A549 (cell line): ENCODE measurements at regions not wholly inside any gene's neighbourhood (a gene's known extent, or its start where the extent isn't known, plus 50 kb on each side); places are given as distances from the start of the nearest gene placed in this dataset.

ENCODE experiments used
- ATAC-seq, 2 experiments: fragments of 200-7000 bp in 1 of 2; fragments of >200 bp in 1 of 2; cut with Nextera tagmentation in 1 of 2; cut with Tn5 transposase in 1 of 2; 3 replicates each; pipeline versions ENCODE4 v1.8.0 to v1.9.1; 2018 to 2020; ENCODE audit warnings: mild to moderate bottlenecking in 1 of 2, moderate library complexity in 1 of 2
- CTCF ChIA-PET: fragments of 300-600 bp; sonication (Branson Sonifier 250); formaldehyde crosslinking; extraction: SDS; loops from one replicate; lab custom pipeline; 2021; ENCODE audit warnings: antibody characterized with exemption, inconsistent platforms; lab: Yijun Ruan, JAX
- POLR2A ChIA-PET: fragments of 350-600 bp; formaldehyde crosslinking; extraction: SDS; loops from one replicate; lab custom pipeline; 2021; ENCODE audit warnings: antibody characterized with exemption, inconsistent platforms; lab: Yijun Ruan, JAX
- DNase-seq, 2 experiments: peaks; one replicate each; pipeline versions ENCODE4 v3.0.0 to v3.0.0-alpha.2; 2011 to 2016; ENCODE audit warnings: low read depth in 1 of 2, low spot score in 1 of 2
- FAIRE-seq: peaks from 2 replicates; lab custom pipeline; 2011; peaks lifted over from hg19 to GRCh38; lab: Jason Lieb, UNC
- H3K27ac ChIP-seq, 2 experiments: fragments of >200 bp; sonication (Bioruptor Twin); formaldehyde crosslinking; 3 replicates each; pipeline ENCODE4 v1.5.1; 2016 to 2017
- H3K4me1 ChIP-seq: fragments of >200 bp; sonication (Bioruptor Twin); formaldehyde crosslinking; 3 replicates; pipeline ENCODE4 v1.6.1; 2016
- H3K4me2 ChIP-seq: fragments of >200 bp; sonication (Bioruptor Twin); formaldehyde crosslinking; 3 replicates; pipeline ENCODE4 v1.6.1; 2016
- H3K4me3 ChIP-seq: fragments of >200 bp; sonication (Bioruptor Twin); formaldehyde crosslinking; 3 replicates; pipeline ENCODE4 v1.5.1; 2016
- H3K9me3 ChIP-seq: fragments of >200 bp; sonication (Bioruptor Twin); formaldehyde crosslinking; 3 replicates; pipeline ENCODE4 v1.6.1; 2016
- CBX8 ChIP-seq: fragments of 200-600 bp; sonication (generic); IDR thresholded peaks from 2 replicates; pipeline ENCODE4 v1.6.1; 2016
- CHD2 ChIP-seq: fragments of 150-350 bp; IDR thresholded peaks from 2 replicates; pipeline ENCODE4 v1.6.1; 2014; ENCODE audit warnings: low read length; ENCODE audit not compliant: partially characterized antibody
- EHF ChIP-seq: fragments of 250-450 bp; sonication (Bioruptor Pico); IDR thresholded peaks from 2 replicates; pipeline ENCODE4 v1.5.0; 2020; ENCODE audit warnings: mild to moderate bottlenecking
- FOXS1 ChIP-seq: fragments of 250-450 bp; sonication (Bioruptor Pico); IDR thresholded peaks from 2 replicates; pipeline ENCODE4 v1.5.0; 2020; ENCODE audit warnings: mild to moderate bottlenecking, moderate library complexity
- HDAC2 ChIP-seq: fragments of 200-600 bp; sonication (generic); IDR thresholded peaks from 2 replicates; pipeline ENCODE4 v1.6.1; 2016
- HEYL ChIP-seq: fragments of 250-450 bp; sonication (Bioruptor Pico); IDR thresholded peaks from 2 replicates; pipeline ENCODE4 v1.8.0; 2021; ENCODE audit warnings: mild to moderate bottlenecking, moderate library complexity
- HMGXB4 ChIP-seq: fragments of 250-450 bp; sonication (Bioruptor Pico); IDR thresholded peaks from 2 replicates; pipeline ENCODE4 v1.5.0; 2021; ENCODE audit warnings: mild to moderate bottlenecking, moderate library complexity, borderline replicate concordance
- HOXB13 ChIP-seq: fragments of 250-450 bp; sonication (Bioruptor Pico); IDR thresholded peaks from 2 replicates; pipeline ENCODE4 v1.5.0; 2020; ENCODE audit warnings: low read depth, mild to moderate bottlenecking, moderate library complexity
- HOXB5 ChIP-seq: fragments of 250-450 bp; sonication (Bioruptor Pico); IDR thresholded peaks from 2 replicates; pipeline ENCODE4 v1.5.0; 2020; ENCODE audit warnings: mild to moderate bottlenecking, moderate library complexity
- JUNB ChIP-seq: fragments of >200 bp; sonication (Bioruptor Twin); formaldehyde crosslinking; IDR thresholded peaks from 2 replicates; pipeline ENCODE4 v1.6.1; 2016
- KDM5A ChIP-seq: fragments of 200-600 bp; sonication (generic); IDR thresholded peaks from 2 replicates; pipeline ENCODE4 v1.6.1; 2016; ENCODE audit warnings: antibody characterized with exemption, mild to moderate bottlenecking
- NFE2L2 ChIP-seq: fragments of 150-350 bp; conservative IDR thresholded peaks from 2 replicates; pipeline ENCODE4 v1.6.1; 2014; ENCODE audit warnings: low read length
- NPAS2 ChIP-seq: fragments of 250-450 bp; sonication (Bioruptor Pico); IDR thresholded peaks from 2 replicates; pipeline ENCODE4 v1.8.0; 2022; ENCODE audit warnings: mild to moderate bottlenecking, moderate library complexity, borderline replicate concordance
- RAD21 ChIP-seq, 2 experiments: fragments of >200 bp in 1 of 2; sonication (Bioruptor Twin) in 1 of 2; formaldehyde crosslinking in 1 of 2; IDR thresholded peaks in 1 of 2; conservative IDR thresholded peaks in 1 of 2; 2 replicates in 1 of 2; 3 replicates in 1 of 2; pipeline ENCODE4 v1.6.1; 2012 to 2018; ENCODE audit warnings: inconsistent platforms in 1 of 2
- RARB ChIP-seq: fragments of 250-450 bp; sonication (Bioruptor Pico); IDR thresholded peaks from 2 replicates; pipeline ENCODE4 v1.8.0; 2021; ENCODE audit warnings: mild to moderate bottlenecking, moderate library complexity
- RFX5 ChIP-seq: fragments of 450-650 bp; IDR thresholded peaks from 2 replicates; pipeline ENCODE4 v1.7.1; 2014; ENCODE audit warnings: antibody characterized with exemption, mild to moderate bottlenecking, moderate library complexity
- SMC3 ChIP-seq: fragments of >200 bp; sonication (Bioruptor Twin); formaldehyde crosslinking; IDR thresholded peaks from 3 replicates; pipeline ENCODE4 v1.6.1; 2018; ENCODE audit warnings: inconsistent platforms
- USF2 ChIP-seq: fragments of 450-650 bp; IDR thresholded peaks from 2 replicates; pipeline ENCODE4 v1.6.1; 2014; ENCODE audit warnings: antibody characterized with exemption
- ZFP36 ChIP-seq: fragments of 450-650 bp; IDR thresholded peaks from 2 replicates; pipeline ENCODE4 v1.6.1; 2014; ENCODE audit warnings: borderline replicate concordance; ENCODE audit not compliant: partially characterized antibody
- ZNF302 ChIP-seq: fragments of 250-450 bp; sonication (Bioruptor Pico); IDR thresholded peaks from 2 replicates; pipeline ENCODE4 v1.9.0; 2021; ENCODE audit warnings: inconsistent platforms, mild to moderate bottlenecking, moderate library complexity
- WGBS: methylation state at CpG from one replicate; pipeline ENCODE4 v1.1.6; 2017; ENCODE audit errors: missing lambda C conversion rate; 5-methylcytosine and 5-hydroxymethylcytosine counted together
- TF ChIP-seq, protein P1 (sequence below): fragments of 150-350 bp; IDR thresholded peaks from 2 replicates; pipeline ENCODE4 v1.6.1; 2014; ENCODE audit warnings: low read depth, mild to moderate bottlenecking, low read length
- TF ChIP-seq, protein P2 (sequence below): fragments of >200 bp; sonication (Bioruptor Twin); formaldehyde crosslinking; IDR thresholded peaks from 3 replicates; pipeline ENCODE4 v1.6.1; 2016
- TF ChIP-seq, protein P3 (sequence below): fragments of >200 bp; sonication (Bioruptor Twin); formaldehyde crosslinking; IDR thresholded peaks from 3 replicates; pipeline ENCODE4 v1.5.1; 2016

DNA sequence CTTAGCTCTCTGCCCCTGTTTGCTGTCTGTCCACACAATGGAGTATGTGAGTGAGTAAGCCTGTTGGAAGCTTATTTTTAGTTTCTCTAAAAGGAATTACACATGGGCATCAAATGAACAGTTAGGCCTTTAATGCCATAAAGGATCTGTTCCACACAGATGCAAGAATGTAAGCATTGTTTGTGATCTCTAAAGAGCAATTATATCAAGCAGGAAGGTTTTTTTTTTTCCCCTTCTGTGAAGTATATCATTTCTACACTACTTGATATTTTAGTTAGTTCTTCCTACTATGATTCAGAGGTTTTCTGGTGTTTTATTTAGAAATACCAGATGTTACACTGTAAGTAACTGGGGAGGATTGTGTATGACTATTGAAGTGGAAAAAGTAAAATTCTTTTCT is 627.5 kb downstream of the COL12A1 start:
- DNase-seq, result peak in 1 of 2 experiments; percentile 4
- H3K4me2 ChIP-seq, result peak overlapping the region; percentile 30; the same call in 2 of the 3 replicates
- TF ChIP-seq HEYL (CRISPR knock-in tag) (no peak), EHF (no peak), HDAC2 (no peak), ZFP36 (no peak)
- CTCF ChIA-PET, result interaction anchor here (1.2 kb wide), 1 partner anchor 169 kb away, joined by 4 read pairs; no protein-coding TSS in a partner anchor
- FAIRE-seq, result no peak
- no peaks in the 10 kb centered on the region for H3K9me3 ChIP-seq
- peak overlapping the region; percentile 34 to 44; a peak in 2 of 6 replicates for H3K27ac ChIP-seq
- H3K4me1 ChIP-seq, result peaks cover 22% of the 10 kb centered on the region
- ATAC-seq, result no peak
- POLR2A ChIA-PET, result no interaction called here
- H3K4me3 ChIP-seq, result no peak overlapping the region

DNA sequence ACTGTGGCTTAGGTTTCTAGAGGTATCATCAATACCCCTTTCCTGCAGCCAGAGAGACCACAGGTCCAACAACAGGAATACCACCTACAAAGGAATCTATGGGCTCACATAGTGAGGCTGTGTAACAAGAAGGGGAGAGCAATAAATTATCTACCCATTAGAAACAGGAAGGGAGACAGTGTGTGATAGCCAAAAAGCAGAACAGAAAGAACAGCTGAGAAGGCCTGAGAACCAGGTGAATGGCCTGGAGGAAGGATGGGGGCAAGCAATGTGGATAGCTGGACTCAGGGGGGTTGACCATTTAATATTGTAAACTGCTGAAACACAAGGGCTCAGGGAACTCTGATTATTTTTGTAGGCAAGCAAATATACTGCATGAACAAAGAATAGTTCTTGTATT is 628.2 kb downstream of the COL12A1 start:
- no peak for ATAC-seq
- Histone ChIP-seq H3K4me2 (no peak overlapping the region), H3K9me3 (no peaks in the 10 kb centered on the region), H3K4me1 (peaks cover 22% of the 10 kb centered on the region), H3K27ac (peak overlapping the region in 1 of 2 experiments; percentile 59; a peak in 2 of 6 replicates), H3K4me3 (no peak overlapping the region)
- no peak for FAIRE-seq
- ChIA-PET CTCF (interaction anchor here (1.2 to 3.3 kb wide), 2 partner anchors 169 to 632 kb away, joined by 4 to 13 read pairs; no protein-coding TSS in a partner anchor), POLR2A (no interaction called here)
- TF ChIP-seq RARB (CRISPR knock-in tag), result no peak
- no peak for TF ChIP-seq NFE2L2
- no peak for TF ChIP-seq CHD2
- TF ChIP-seq CBX8, result no peak
- no peak for TF ChIP-seq ZNF302
- TF ChIP-seq, protein P1, sequence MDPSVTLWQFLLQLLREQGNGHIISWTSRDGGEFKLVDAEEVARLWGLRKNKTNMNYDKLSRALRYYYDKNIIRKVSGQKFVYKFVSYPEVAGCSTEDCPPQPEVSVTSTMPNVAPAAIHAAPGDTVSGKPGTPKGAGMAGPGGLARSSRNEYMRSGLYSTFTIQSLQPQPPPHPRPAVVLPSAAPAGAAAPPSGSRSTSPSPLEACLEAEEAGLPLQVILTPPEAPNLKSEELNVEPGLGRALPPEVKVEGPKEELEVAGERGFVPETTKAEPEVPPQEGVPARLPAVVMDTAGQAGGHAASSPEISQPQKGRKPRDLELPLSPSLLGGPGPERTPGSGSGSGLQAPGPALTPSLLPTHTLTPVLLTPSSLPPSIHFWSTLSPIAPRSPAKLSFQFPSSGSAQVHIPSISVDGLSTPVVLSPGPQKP, result no peak
- no peak for TF ChIP-seq HDAC2
- TF ChIP-seq HOXB13, result no peak
- TF ChIP-seq RFX5, result no peak
- TF ChIP-seq FOXS1 (CRISPR knock-in tag), result no peak
- TF ChIP-seq USF2, result no peak
- no peak for DNase-seq

GRCh38 chr6:74574794-74575193 is 631.1 kb downstream of the COL12A1 start:
- DNase-seq, result peak in 1 of 2 experiments; percentile 50
- POLR2A ChIA-PET, result no interaction called here
- FAIRE-seq, result no peak
- Histone ChIP-seq H3K4me2 (no peak overlapping the region), H3K27ac (no peak overlapping the region), H3K9me3 (no peaks in the 10 kb centered on the region), H3K4me3 (no peak overlapping the region), H3K4me1 (peaks cover 19% of the 10 kb centered on the region)
- peak; percentile 78 to 85 for ATAC-seq
- CTCF ChIA-PET, result interaction anchor here (1.1 to 3.3 kb wide), 3 partner anchors 12 to 635 kb away, joined by 4 to 13 read pairs (median 12); no protein-coding TSS in a partner anchor
- WGBS, result 39% methylated on average over 5 of the region's 5 CpGs
- TF ChIP-seq NPAS2 (CRISPR knock-in tag) (no peak), EHF (no peak), HOXB5 (CRISPR knock-in tag) (no peak), JUNB (no peak), KDM5A (no peak), SMC3 (peak; percentile 62), HMGXB4 (CRISPR knock-in tag) (no peak), FOXS1 (CRISPR knock-in tag) (no peak), RAD21 (conservative IDR thresholded peaks at IDR 0.05 in 1 of 2, IDR thresholded peaks at IDR 0.05 in 1 of 2) (peak; percentile 55 to 66)
- TF ChIP-seq, protein P2, sequence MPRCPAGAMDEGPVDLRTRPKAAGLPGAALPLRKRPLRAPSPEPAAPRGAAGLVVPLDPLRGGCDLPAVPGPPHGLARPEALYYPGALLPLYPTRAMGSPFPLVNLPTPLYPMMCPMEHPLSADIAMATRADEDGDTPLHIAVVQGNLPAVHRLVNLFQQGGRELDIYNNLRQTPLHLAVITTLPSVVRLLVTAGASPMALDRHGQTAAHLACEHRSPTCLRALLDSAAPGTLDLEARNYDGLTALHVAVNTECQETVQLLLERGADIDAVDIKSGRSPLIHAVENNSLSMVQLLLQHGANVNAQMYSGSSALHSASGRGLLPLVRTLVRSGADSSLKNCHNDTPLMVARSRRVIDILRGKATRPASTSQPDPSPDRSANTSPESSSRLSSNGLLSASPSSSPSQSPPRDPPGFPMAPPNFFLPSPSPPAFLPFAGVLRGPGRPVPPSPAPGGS, result no peak
- TF ChIP-seq, protein P3, sequence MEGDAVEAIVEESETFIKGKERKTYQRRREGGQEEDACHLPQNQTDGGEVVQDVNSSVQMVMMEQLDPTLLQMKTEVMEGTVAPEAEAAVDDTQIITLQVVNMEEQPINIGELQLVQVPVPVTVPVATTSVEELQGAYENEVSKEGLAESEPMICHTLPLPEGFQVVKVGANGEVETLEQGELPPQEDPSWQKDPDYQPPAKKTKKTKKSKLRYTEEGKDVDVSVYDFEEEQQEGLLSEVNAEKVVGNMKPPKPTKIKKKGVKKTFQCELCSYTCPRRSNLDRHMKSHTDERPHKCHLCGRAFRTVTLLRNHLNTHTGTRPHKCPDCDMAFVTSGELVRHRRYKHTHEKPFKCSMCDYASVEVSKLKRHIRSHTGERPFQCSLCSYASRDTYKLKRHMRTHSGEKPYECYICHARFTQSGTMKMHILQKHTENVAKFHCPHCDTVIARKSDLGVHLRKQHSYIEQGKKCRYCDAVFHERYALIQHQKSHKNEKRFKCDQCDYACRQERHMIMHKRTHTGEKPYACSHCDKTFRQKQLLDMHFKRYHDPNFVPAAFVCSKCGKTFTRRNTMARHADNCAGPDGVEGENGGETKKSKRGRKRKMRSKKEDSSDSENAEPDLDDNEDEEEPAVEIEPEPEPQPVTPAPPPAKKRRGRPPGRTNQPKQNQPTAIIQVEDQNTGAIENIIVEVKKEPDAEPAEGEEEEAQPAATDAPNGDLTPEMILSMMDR, result peak; percentile 40
